ENCODE measurements at regions not wholly inside any gene's neighbourhood (a gene's known extent, or its start where the extent isn't known, plus 50 kb on each side); places are given as distances from the start of the nearest gene placed in this dataset.

DNA sequence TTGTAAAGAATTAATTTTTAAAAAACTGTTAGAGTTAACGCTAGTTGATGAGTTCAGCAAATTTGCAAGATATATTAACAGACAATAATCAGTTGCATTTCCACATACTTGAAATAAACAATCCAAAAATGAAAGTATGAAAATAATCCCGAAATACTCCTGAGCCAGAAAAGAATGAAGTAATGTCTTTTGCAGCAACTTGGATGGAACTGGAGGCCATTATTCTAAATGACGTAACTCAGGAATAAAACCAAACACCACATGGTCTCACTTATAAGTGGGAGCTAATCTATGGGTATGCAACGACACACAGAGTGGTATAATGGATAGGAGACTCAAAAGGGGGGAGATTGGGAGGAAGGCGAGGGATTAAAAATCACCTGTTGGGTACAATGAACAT, 872.9 kb upstream of the GJE1 start:
- H3K4me3 ChIP-seq (ENCODE audit: low read depth, low read length, poor library complexity, severe bottlenecking), result no peak overlapping the region
- no peak overlapping the region for H3K27ac ChIP-seq (ENCODE audit: low read depth, low read length, poor library complexity, severe bottlenecking)
- TF ChIP-seq EZH2 (IDR thresholded peaks at IDR 0.05; ENCODE audit: borderline replicate concordance, low read depth, low read length, poor library complexity, severe bottlenecking), result no peak
- TF ChIP-seq, protein P1, sequence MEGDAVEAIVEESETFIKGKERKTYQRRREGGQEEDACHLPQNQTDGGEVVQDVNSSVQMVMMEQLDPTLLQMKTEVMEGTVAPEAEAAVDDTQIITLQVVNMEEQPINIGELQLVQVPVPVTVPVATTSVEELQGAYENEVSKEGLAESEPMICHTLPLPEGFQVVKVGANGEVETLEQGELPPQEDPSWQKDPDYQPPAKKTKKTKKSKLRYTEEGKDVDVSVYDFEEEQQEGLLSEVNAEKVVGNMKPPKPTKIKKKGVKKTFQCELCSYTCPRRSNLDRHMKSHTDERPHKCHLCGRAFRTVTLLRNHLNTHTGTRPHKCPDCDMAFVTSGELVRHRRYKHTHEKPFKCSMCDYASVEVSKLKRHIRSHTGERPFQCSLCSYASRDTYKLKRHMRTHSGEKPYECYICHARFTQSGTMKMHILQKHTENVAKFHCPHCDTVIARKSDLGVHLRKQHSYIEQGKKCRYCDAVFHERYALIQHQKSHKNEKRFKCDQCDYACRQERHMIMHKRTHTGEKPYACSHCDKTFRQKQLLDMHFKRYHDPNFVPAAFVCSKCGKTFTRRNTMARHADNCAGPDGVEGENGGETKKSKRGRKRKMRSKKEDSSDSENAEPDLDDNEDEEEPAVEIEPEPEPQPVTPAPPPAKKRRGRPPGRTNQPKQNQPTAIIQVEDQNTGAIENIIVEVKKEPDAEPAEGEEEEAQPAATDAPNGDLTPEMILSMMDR (conservative IDR thresholded peaks at IDR 0.05; ENCODE audit: low read depth, low read length), result no peak
- intact Hi-C loops (cut with micrococcal nuclease; ENCODE audit: unreplicated experiment), result no loop called here
- no peaks in the 10 kb centered on the region for H3K9me3 ChIP-seq (ENCODE audit: low read depth, low read length, poor library complexity, severe bottlenecking)
- ChIA-PET CTCF (no interaction called here), POLR2A (ENCODE audit: low non-redundant PET) (no interaction called here)
- no peaks in the 10 kb centered on the region for H3K27me3 ChIP-seq (replicated peaks; ENCODE audit: insufficient read depth, low read depth, low read length, poor library complexity)
- no peaks in the 10 kb centered on the region for H3K36me3 ChIP-seq (ENCODE audit: insufficient read depth, low read length, poor library complexity, severe bottlenecking)
- no peak for DNase-seq (ENCODE audit: low spot score)
- BruUV-seq (replicated peaks), result no TSS peak
- no peaks in the 10 kb centered on the region for H3K4me1 ChIP-seq (ENCODE audit: insufficient read depth, low read length, poor library complexity, severe bottlenecking)

DNA sequence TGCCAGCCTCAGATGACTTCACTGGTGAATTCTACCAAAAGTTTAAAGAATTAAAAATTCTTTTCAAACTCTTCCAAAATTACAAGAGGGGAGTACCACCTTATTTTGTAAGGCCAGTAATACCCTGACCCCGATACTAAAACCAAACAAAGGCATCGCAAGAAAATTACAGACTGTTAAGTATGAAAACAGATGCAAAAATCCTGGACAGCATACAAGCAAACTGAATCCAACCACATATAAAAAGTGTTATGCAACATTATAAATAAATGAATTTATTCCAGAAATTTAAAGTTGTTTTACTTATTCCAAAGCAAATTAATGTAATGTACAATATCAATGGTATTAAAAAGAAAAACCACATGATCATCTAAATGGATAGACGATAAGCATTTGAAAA, 873.6 kb upstream of the GJE1 start:
- intact Hi-C loops (cut with micrococcal nuclease; ENCODE audit: unreplicated experiment), result no loop called here
- H3K27me3 ChIP-seq (replicated peaks; ENCODE audit: insufficient read depth, low read depth, low read length, poor library complexity), result no peaks in the 10 kb centered on the region
- no peak overlapping the region for H3K27ac ChIP-seq (ENCODE audit: low read depth, low read length, poor library complexity, severe bottlenecking)
- no peak for DNase-seq (ENCODE audit: low spot score)
- H3K36me3 ChIP-seq (ENCODE audit: insufficient read depth, low read length, poor library complexity, severe bottlenecking), result no peaks in the 10 kb centered on the region
- ChIA-PET POLR2A (ENCODE audit: low non-redundant PET) (no interaction called here), CTCF (no interaction called here)
- BruUV-seq (replicated peaks), result no TSS peak
- TF ChIP-seq, protein P1 (conservative IDR thresholded peaks at IDR 0.05; ENCODE audit: low read depth, low read length), result no peak
- no peak for TF ChIP-seq EZH2 (IDR thresholded peaks at IDR 0.05; ENCODE audit: borderline replicate concordance, low read depth, low read length, poor library complexity, severe bottlenecking)
- no peaks in the 10 kb centered on the region for H3K9me3 ChIP-seq (ENCODE audit: low read depth, low read length, poor library complexity, severe bottlenecking)
- H3K4me3 ChIP-seq (ENCODE audit: low read depth, low read length, poor library complexity, severe bottlenecking), result no peak overlapping the region
- no peaks in the 10 kb centered on the region for H3K4me1 ChIP-seq (ENCODE audit: insufficient read depth, low read length, poor library complexity, severe bottlenecking)

DNA sequence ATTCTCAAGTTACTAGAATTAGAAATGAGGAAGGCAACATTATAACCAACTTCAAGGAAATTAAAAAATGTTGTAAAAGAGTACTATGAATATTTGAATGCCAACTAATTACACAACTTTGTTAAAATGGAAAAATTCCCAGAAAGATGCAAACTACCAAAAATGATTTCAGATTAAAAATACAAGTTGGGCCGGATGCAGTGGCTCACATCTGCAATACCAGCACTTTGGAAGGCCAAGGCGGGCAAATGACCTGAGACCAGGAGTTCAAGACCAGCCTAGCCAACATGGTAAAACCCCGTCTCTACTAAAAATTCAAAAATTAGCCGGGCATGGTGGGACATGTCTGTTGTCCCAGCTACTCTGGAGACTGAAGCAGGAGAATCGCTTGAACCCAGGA, 874.2 kb upstream of the GJE1 start:
- H3K9me3 ChIP-seq (ENCODE audit: low read depth, low read length, poor library complexity, severe bottlenecking), result no peaks in the 10 kb centered on the region
- no peaks in the 10 kb centered on the region for H3K36me3 ChIP-seq (ENCODE audit: insufficient read depth, low read length, poor library complexity, severe bottlenecking)
- no TSS peak for BruUV-seq (replicated peaks)
- ChIA-PET POLR2A (ENCODE audit: low non-redundant PET) (no interaction called here), CTCF (no interaction called here)
- no peak overlapping the region for H3K27ac ChIP-seq (ENCODE audit: low read depth, low read length, poor library complexity, severe bottlenecking)
- no peak for DNase-seq (ENCODE audit: low spot score)
- intact Hi-C loops (cut with micrococcal nuclease; ENCODE audit: unreplicated experiment), result no loop called here
- TF ChIP-seq EZH2 (IDR thresholded peaks at IDR 0.05; ENCODE audit: borderline replicate concordance, low read depth, low read length, poor library complexity, severe bottlenecking), result no peak
- TF ChIP-seq, protein P1 (conservative IDR thresholded peaks at IDR 0.05; ENCODE audit: low read depth, low read length), result no peak
- H3K27me3 ChIP-seq (replicated peaks; ENCODE audit: insufficient read depth, low read depth, low read length, poor library complexity), result no peaks in the 10 kb centered on the region
- no peak overlapping the region for H3K4me3 ChIP-seq (ENCODE audit: low read depth, low read length, poor library complexity, severe bottlenecking)
- H3K4me1 ChIP-seq (ENCODE audit: insufficient read depth, low read length, poor library complexity, severe bottlenecking), result no peaks in the 10 kb centered on the region

All from A673 (cell line).